ENCODE measurements at regions not wholly inside any gene's neighbourhood (a gene's known extent, or its start where the extent isn't known, plus 50 kb on each side); places are given as distances from the start of the nearest gene placed in this dataset.
"Not testable (repeated sequence)": the region's sequence is repeated elsewhere in the genome, so short reads cannot be mapped to it uniquely, and the experiment has no call there.

- Histone ChIP-seq H3K36me3 (ENCODE audit: control insufficient read depth in 1 of 2, insufficient read depth in 2 of 2, low read length in 1 of 2) (no peaks in the 10 kb centered on the region), H3K4me1 (ENCODE audit: control insufficient read depth in 1 of 2, insufficient read depth in 2 of 2, low read length in 2 of 2) (no peaks in the 10 kb centered on the region), H3K9me3 (ENCODE audit: control insufficient read depth, low read length) (no peaks in the 10 kb centered on the region), H3K27me3 (ENCODE audit: control insufficient read depth in 1 of 2, insufficient read depth in 2 of 2, low read length in 1 of 2) (no peaks in the 10 kb centered on the region), H3K4me3 (ENCODE audit: low read length in 2 of 2) (no peak overlapping the region), H3K27ac (ENCODE audit: low read depth in 1 of 2, low read length in 2 of 2) (no peak overlapping the region)
- no peak for ATAC-seq (ENCODE audit: low FRiP score)
- 70 to 78% methylated on average over 2 of the region's 2 CpGs for WGBS, 2 donors
- intact Hi-C loops (cut with DNase I) = no loop called here
- DNase-seq = no peak
Observed at GRCh38 chr4:128758314-128758922, 51.1 kb upstream of the JADE1 start.

GRCh38 chr4:128757712-128758111, 51.8 kb upstream of the JADE1 start:
- H3K9me3 ChIP-seq (ENCODE audit: control insufficient read depth, low read length) = no peaks in the 10 kb centered on the region
- intact Hi-C loops (cut with DNase I) = no loop called here
- no peak overlapping the region for H3K4me3 ChIP-seq (ENCODE audit: low read length in 2 of 2)
- peak overlapping the region in 1 of 2 donors; percentile 50 for H3K27ac ChIP-seq (ENCODE audit: low read depth in 1 of 2, low read length in 2 of 2)
- no peaks in the 10 kb centered on the region for H3K4me1 ChIP-seq (ENCODE audit: control insufficient read depth in 1 of 2, insufficient read depth in 2 of 2, low read length in 2 of 2)
- H3K36me3 ChIP-seq (ENCODE audit: control insufficient read depth in 1 of 2, insufficient read depth in 2 of 2, low read length in 1 of 2) = no peaks in the 10 kb centered on the region
- ATAC-seq (ENCODE audit: low FRiP score) (peak; percentile 80), DNase-seq (peak in 1 of 2 donors; percentile 47)
- WGBS, 2 donors = 1 to 7% methylated on average over 3 of the region's 3 CpGs
- no peaks in the 10 kb centered on the region for H3K27me3 ChIP-seq (ENCODE audit: control insufficient read depth in 1 of 2, insufficient read depth in 2 of 2, low read length in 1 of 2)

GRCh38 chr4:128751354-128751753, 58.1 kb upstream of the JADE1 start:
- Histone ChIP-seq H3K27ac (ENCODE audit: low read depth in 1 of 2, low read length in 2 of 2) (no peak overlapping the region), H3K4me3 (ENCODE audit: low read length in 2 of 2) (no peak overlapping the region), H3K36me3 (ENCODE audit: control insufficient read depth in 1 of 2, insufficient read depth in 2 of 2, low read length in 1 of 2) (no peaks in the 10 kb centered on the region), H3K4me1 (ENCODE audit: control insufficient read depth in 1 of 2, insufficient read depth in 2 of 2, low read length in 2 of 2) (no peaks in the 10 kb centered on the region), H3K9me3 (ENCODE audit: control insufficient read depth, low read length) (no peaks in the 10 kb centered on the region), H3K27me3 (ENCODE audit: control insufficient read depth in 1 of 2, insufficient read depth in 2 of 2, low read length in 1 of 2) (no peaks in the 10 kb centered on the region)
- intact Hi-C loops (cut with DNase I) = no loop called here
- DNase-seq = no peak
- WGBS, 2 donors = 79 to 82% methylated on average over 4 of the region's 4 CpGs
- no peak for ATAC-seq (ENCODE audit: low FRiP score)

GRCh38 chr4:128741748-128742147, 67.8 kb upstream of the JADE1 start:
- ATAC-seq (ENCODE audit: low FRiP score); H3K27ac ChIP-seq (ENCODE audit: low read depth in 1 of 2, low read length in 2 of 2); H3K4me1 ChIP-seq (ENCODE audit: control insufficient read depth in 1 of 2, insufficient read depth in 2 of 2, low read length in 2 of 2); DNase-seq; H3K9me3 ChIP-seq (ENCODE audit: control insufficient read depth, low read length); H3K4me3 ChIP-seq (ENCODE audit: low read length in 2 of 2); H3K36me3 ChIP-seq (ENCODE audit: control insufficient read depth in 1 of 2, insufficient read depth in 2 of 2, low read length in 1 of 2); intact Hi-C loops (cut with DNase I); H3K27me3 ChIP-seq (ENCODE audit: control insufficient read depth in 1 of 2, insufficient read depth in 2 of 2, low read length in 1 of 2): not testable (repeated sequence)
- WGBS, 2 donors = 94 to 95% methylated on average over 7 of the region's 7 CpGs

GRCh38 chr4:128737098-128737513, 72.4 kb upstream of the JADE1 start:
- DNase-seq (no peak), ATAC-seq (ENCODE audit: low FRiP score) (no peak)
- H3K27me3 ChIP-seq (ENCODE audit: control insufficient read depth in 1 of 2, insufficient read depth in 2 of 2, low read length in 1 of 2) = no peaks in the 10 kb centered on the region
- no peaks in the 10 kb centered on the region for H3K9me3 ChIP-seq (ENCODE audit: control insufficient read depth, low read length)
- intact Hi-C loops (cut with DNase I) = no loop called here
- H3K4me3 ChIP-seq (ENCODE audit: low read length in 2 of 2) = no peak overlapping the region
- no peak overlapping the region for H3K27ac ChIP-seq (ENCODE audit: low read depth in 1 of 2, low read length in 2 of 2)
- H3K36me3 ChIP-seq (ENCODE audit: control insufficient read depth in 1 of 2, insufficient read depth in 2 of 2, low read length in 1 of 2) = no peaks in the 10 kb centered on the region
- WGBS, 2 donors = 83 to 86% methylated on average over 9 of the region's 9 CpGs
- H3K4me1 ChIP-seq (ENCODE audit: control insufficient read depth in 1 of 2, insufficient read depth in 2 of 2, low read length in 2 of 2) = no peaks in the 10 kb centered on the region

GRCh38 chr4:128735714-128736113, 73.8 kb upstream of the JADE1 start:
- ATAC-seq (ENCODE audit: low FRiP score) = no peak
- Histone ChIP-seq H3K27me3 (ENCODE audit: control insufficient read depth in 1 of 2, insufficient read depth in 2 of 2, low read length in 1 of 2) (no peaks in the 10 kb centered on the region), H3K9me3 (ENCODE audit: control insufficient read depth, low read length) (no peaks in the 10 kb centered on the region), H3K4me3 (ENCODE audit: low read length in 2 of 2) (no peak overlapping the region), H3K4me1 (ENCODE audit: control insufficient read depth in 1 of 2, insufficient read depth in 2 of 2, low read length in 2 of 2) (no peaks in the 10 kb centered on the region), H3K36me3 (ENCODE audit: control insufficient read depth in 1 of 2, insufficient read depth in 2 of 2, low read length in 1 of 2) (no peaks in the 10 kb centered on the region), H3K27ac (ENCODE audit: low read depth in 1 of 2, low read length in 2 of 2) (no peak overlapping the region)
- DNase-seq = no peak
- WGBS, 2 donors = 99 to 100% methylated on average over 2 of the region's 2 CpGs
- intact Hi-C loops (cut with DNase I) = no loop called here

- intact Hi-C loops (cut with DNase I) = no loop called here
- H3K4me3 ChIP-seq (ENCODE audit: low read length in 2 of 2) = no peak overlapping the region
- DNase-seq (no peak), ATAC-seq (ENCODE audit: low FRiP score) (no peak)
- no peaks in the 10 kb centered on the region for H3K27me3 ChIP-seq (ENCODE audit: control insufficient read depth in 1 of 2, insufficient read depth in 2 of 2, low read length in 1 of 2)
- WGBS, 2 donors = 97 to 98% methylated on average over 2 of the region's 2 CpGs
- no peaks in the 10 kb centered on the region for H3K36me3 ChIP-seq (ENCODE audit: control insufficient read depth in 1 of 2, insufficient read depth in 2 of 2, low read length in 1 of 2)
- H3K4me1 ChIP-seq (ENCODE audit: control insufficient read depth in 1 of 2, insufficient read depth in 2 of 2, low read length in 2 of 2) = no peaks in the 10 kb centered on the region
- no peaks in the 10 kb centered on the region for H3K9me3 ChIP-seq (ENCODE audit: control insufficient read depth, low read length)
- H3K27ac ChIP-seq (ENCODE audit: low read depth in 1 of 2, low read length in 2 of 2) = no peak overlapping the region
Observed at GRCh38 chr4:128728190-128728589, 81.3 kb upstream of the JADE1 start.

GRCh38 chr4:128727658-128728057, 81.8 kb upstream of the JADE1 start:
- DNase-seq = no peak
- no peaks in the 10 kb centered on the region for H3K27me3 ChIP-seq (ENCODE audit: control insufficient read depth in 1 of 2, insufficient read depth in 2 of 2, low read length in 1 of 2)
- ATAC-seq (ENCODE audit: low FRiP score) = no peak
- no peaks in the 10 kb centered on the region for H3K4me1 ChIP-seq (ENCODE audit: control insufficient read depth in 1 of 2, insufficient read depth in 2 of 2, low read length in 2 of 2)
- H3K36me3 ChIP-seq (ENCODE audit: control insufficient read depth in 1 of 2, insufficient read depth in 2 of 2, low read length in 1 of 2) = no peaks in the 10 kb centered on the region
- H3K4me3 ChIP-seq (ENCODE audit: low read length in 2 of 2) = no peak overlapping the region
- H3K27ac ChIP-seq (ENCODE audit: low read depth in 1 of 2, low read length in 2 of 2) = no peak overlapping the region
- intact Hi-C loops (cut with DNase I) = no loop called here
- no peaks in the 10 kb centered on the region for H3K9me3 ChIP-seq (ENCODE audit: control insufficient read depth, low read length)

GRCh38 chr4:128725405-128726055, 84.0 kb upstream of the JADE1 start:
- Histone ChIP-seq H3K36me3 (ENCODE audit: control insufficient read depth in 1 of 2, insufficient read depth in 2 of 2, low read length in 1 of 2) (no peaks in the 10 kb centered on the region), H3K27me3 (ENCODE audit: control insufficient read depth in 1 of 2, insufficient read depth in 2 of 2, low read length in 1 of 2) (no peaks in the 10 kb centered on the region), H3K27ac (ENCODE audit: low read depth in 1 of 2, low read length in 2 of 2) (no peak overlapping the region), H3K9me3 (ENCODE audit: control insufficient read depth, low read length) (no peaks in the 10 kb centered on the region), H3K4me1 (ENCODE audit: control insufficient read depth in 1 of 2, insufficient read depth in 2 of 2, low read length in 2 of 2) (no peaks in the 10 kb centered on the region), H3K4me3 (ENCODE audit: low read length in 2 of 2) (no peak overlapping the region)
- intact Hi-C loops (cut with DNase I) = no loop called here
- WGBS, 2 donors = 6 to 15% methylated on average over 3 of the region's 3 CpGs
- DNase-seq (no peak), ATAC-seq (ENCODE audit: low FRiP score) (no peak)
